ENCODE measurements at regions not wholly inside any gene's neighbourhood (a gene's known extent, or its start where the extent isn't known, plus 50 kb on each side); places are given as distances from the start of the nearest gene placed in this dataset.
"Not testable (repeated sequence)": the region's sequence is repeated elsewhere in the genome, so short reads cannot be mapped to it uniquely, and the experiment has no call there.

GRCh38 chr3:4065085-4065484 is 238.1 kb upstream of the SETMAR start:
- Histone ChIP-seq H3K36me3 (replicated peaks) (no peaks in the 10 kb centered on the region), H3K4me1 (no peaks in the 10 kb centered on the region), H3K9me3 (no peaks in the 10 kb centered on the region), H3K27me3 (ENCODE audit: low read depth) (no peaks in the 10 kb centered on the region), H3K4me3 (no peak overlapping the region)
- in situ Hi-C loops (cut with MboI; ENCODE audit: low sequenced_read_pairs): no loop called here
- no peak for DNase-seq (ENCODE audit: low spot score in 2 of 2)

GRCh38 chr3:4065554-4065953 is 237.6 kb upstream of the SETMAR start:
- no peak overlapping the region for H3K4me3 ChIP-seq

GRCh38 chr3:4067893-4068292 is 235.3 kb upstream of the SETMAR start:
- no peak for DNase-seq (ENCODE audit: low spot score in 2 of 2)
- Histone ChIP-seq H3K36me3 (replicated peaks) (no peaks in the 10 kb centered on the region), H3K9me3 (no peaks in the 10 kb centered on the region), H3K4me3 (no peak overlapping the region), H3K4me1 (no peaks in the 10 kb centered on the region), H3K27me3 (ENCODE audit: low read depth) (no peaks in the 10 kb centered on the region)
- in situ Hi-C loops (cut with MboI; ENCODE audit: low sequenced_read_pairs): no loop called here

More at GRCh38 chr3:4065554-4065953, 237.6 kb upstream of the SETMAR start:
- Histone ChIP-seq H3K36me3 (replicated peaks) (no peaks in the 10 kb centered on the region), H3K27me3 (ENCODE audit: low read depth) (no peaks in the 10 kb centered on the region), H3K9me3 (no peaks in the 10 kb centered on the region), H3K4me1 (no peaks in the 10 kb centered on the region)
- in situ Hi-C loops (cut with MboI; ENCODE audit: low sequenced_read_pairs): no loop called here
- DNase-seq (ENCODE audit: low spot score in 2 of 2): no peak

DNA sequence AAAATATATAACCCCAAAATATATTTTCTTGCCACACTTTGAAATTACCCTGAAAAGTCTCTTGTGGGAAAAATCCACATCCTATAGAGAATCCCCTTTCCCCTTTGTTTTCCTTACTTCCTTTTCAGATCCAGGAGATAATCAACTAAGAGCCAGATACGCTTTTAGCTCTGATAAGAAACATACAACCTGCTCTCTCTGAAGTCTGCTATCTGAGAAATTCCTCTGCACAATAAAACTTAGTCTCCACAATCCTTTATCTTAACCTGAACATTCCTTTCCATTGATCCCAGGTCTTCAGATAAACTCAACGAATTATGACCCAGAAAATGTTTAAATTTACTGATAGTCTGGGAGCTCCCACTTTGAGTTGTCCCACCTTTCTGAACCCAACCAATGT is 233.4 kb upstream of the SETMAR start:
- H3K36me3 ChIP-seq (replicated peaks): no peaks in the 10 kb centered on the region
- no peak overlapping the region for H3K4me3 ChIP-seq
- H3K4me1 ChIP-seq: no peaks in the 10 kb centered on the region
- H3K9me3 ChIP-seq: no peaks in the 10 kb centered on the region
- in situ Hi-C loops (cut with MboI; ENCODE audit: low sequenced_read_pairs): no loop called here
- H3K27me3 ChIP-seq (ENCODE audit: low read depth): no peaks in the 10 kb centered on the region
- DNase-seq (ENCODE audit: low spot score in 2 of 2): no peak

DNA sequence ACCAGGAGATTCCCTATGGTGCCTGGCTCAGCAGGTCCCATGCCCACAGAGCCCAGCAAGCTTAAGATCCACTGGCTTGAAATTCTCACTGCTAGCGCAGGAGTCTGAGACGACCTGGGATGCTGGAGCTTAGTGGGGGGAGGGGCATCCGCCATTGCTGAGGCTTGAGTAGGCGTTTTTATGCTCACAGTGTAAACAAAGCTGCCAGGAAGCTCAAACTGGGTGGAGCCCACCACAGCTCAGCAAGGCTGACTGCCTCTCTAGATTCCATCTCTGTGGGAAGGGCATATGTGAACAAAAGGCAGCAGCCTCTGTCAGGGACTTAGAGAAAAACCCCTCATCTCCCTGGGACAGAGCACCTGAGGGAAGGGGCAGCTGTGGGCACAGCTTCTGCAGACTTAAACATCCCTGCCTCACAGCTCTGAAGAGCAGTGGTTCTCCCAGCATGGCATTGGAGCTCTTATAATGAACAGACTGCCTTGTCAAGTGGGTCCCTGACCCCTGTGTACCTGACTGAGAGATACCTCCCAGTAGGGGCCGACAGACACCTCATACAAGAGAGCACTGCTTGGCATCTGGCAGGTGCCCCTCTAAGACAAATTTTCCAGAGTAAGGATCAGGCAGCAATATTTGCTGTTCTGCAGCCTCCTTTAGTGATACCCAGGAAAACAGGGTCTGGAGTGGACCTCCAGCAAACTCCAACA is 231.5 kb upstream of the SETMAR start:
- peak in 1 of 2 experiments; percentile 8 for DNase-seq (ENCODE audit: low spot score in 2 of 2)
- Histone ChIP-seq H3K4me1 (no peaks in the 10 kb centered on the region), H3K9me3 (no peaks in the 10 kb centered on the region), H3K27me3 (ENCODE audit: low read depth) (no peaks in the 10 kb centered on the region), H3K36me3 (replicated peaks) (no peaks in the 10 kb centered on the region), H3K4me3 (no peak overlapping the region)
- in situ Hi-C loops (cut with MboI; ENCODE audit: low sequenced_read_pairs): no loop called here

DNA sequence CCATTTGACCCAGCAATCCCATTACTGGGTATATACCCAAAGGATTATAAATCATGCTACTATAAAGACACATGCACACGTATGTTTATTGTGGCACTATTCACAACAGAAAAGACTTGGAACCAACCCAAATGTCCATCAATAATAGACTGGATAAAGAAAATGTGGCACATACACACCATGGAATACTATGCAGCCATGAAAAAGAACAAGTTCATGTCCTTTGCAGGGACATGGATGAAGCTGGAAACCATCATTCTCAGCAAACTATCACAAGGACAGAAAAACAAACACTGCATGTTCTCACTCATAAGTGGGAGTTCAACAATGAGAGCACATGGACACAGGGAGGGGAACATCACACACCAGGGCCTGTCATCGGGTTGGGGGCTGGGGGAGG is 225.9 kb upstream of the SETMAR start:
- H3K27me3 ChIP-seq (ENCODE audit: low read depth); H3K4me3 ChIP-seq; H3K36me3 ChIP-seq (replicated peaks); in situ Hi-C loops (cut with MboI; ENCODE audit: low sequenced_read_pairs); DNase-seq (ENCODE audit: low spot score in 2 of 2); H3K4me1 ChIP-seq; H3K9me3 ChIP-seq: not testable (repeated sequence)

DNA sequence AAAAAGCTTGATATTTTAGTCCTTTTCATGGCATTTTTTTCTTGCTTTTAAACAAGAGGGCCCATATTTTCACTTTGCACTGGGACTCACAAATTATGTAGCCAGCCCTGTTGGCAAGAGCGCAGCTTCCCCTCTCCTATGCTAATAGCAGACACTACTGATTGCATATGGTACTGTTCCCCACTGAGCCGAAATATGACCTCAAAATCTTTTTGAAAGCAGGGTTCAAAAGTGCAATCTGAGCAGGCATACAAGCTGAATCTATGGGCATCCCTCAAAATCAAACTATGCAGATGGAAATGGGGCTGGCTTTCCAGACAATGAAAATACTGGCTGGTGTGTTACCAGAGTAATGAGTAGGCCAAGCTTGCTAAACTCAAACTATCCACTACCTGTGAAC is 225.2 kb upstream of the SETMAR start:
- no peak overlapping the region for H3K4me3 ChIP-seq
- in situ Hi-C loops (cut with MboI; ENCODE audit: low sequenced_read_pairs): no loop called here
- H3K9me3 ChIP-seq: no peaks in the 10 kb centered on the region
- H3K36me3 ChIP-seq (replicated peaks): no peaks in the 10 kb centered on the region
- H3K27me3 ChIP-seq (ENCODE audit: low read depth): no peaks in the 10 kb centered on the region
- no peaks in the 10 kb centered on the region for H3K4me1 ChIP-seq
- no peak for DNase-seq (ENCODE audit: low spot score in 2 of 2)

DNA sequence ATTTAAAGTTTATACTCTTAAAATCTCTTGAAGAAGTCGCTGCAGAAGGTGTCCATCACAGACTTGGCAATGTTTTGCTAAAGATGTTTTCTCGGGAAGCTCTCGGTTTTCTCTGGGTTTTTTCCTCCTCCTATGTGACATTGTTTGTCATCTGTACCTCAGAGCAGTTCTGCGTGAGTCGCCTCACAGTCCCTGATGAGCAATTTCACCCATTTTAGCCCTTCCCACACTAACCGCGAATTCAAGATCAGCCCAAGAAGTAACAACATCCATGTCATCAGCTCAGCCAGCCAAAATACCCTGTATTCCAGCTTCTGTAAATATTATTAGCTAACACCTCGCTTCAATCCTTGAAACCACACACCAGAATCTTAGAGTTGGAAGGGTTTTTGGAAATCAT is 224.3 kb upstream of the SETMAR start:
- Histone ChIP-seq H3K27me3 (ENCODE audit: low read depth) (no peaks in the 10 kb centered on the region), H3K4me3 (no peak overlapping the region), H3K4me1 (no peaks in the 10 kb centered on the region), H3K9me3 (no peaks in the 10 kb centered on the region), H3K36me3 (replicated peaks) (no peaks in the 10 kb centered on the region)
- DNase-seq (ENCODE audit: low spot score in 2 of 2): no peak
- in situ Hi-C loops (cut with MboI; ENCODE audit: low sequenced_read_pairs): no loop called here

GRCh38 chr3:4079339-4080195 is 223.6 kb upstream of the SETMAR start:
- no peaks in the 10 kb centered on the region for H3K4me1 ChIP-seq
- DNase-seq (ENCODE audit: low spot score in 2 of 2): no peak
- no peaks in the 10 kb centered on the region for H3K36me3 ChIP-seq (replicated peaks)
- in situ Hi-C loops (cut with MboI; ENCODE audit: low sequenced_read_pairs): no loop called here
- H3K9me3 ChIP-seq: no peaks in the 10 kb centered on the region
- no peak overlapping the region for H3K4me3 ChIP-seq
- H3K27me3 ChIP-seq (ENCODE audit: low read depth): no peaks in the 10 kb centered on the region

GRCh38 chr3:4083225-4084015 is 219.7 kb upstream of the SETMAR start:
- DNase-seq (ENCODE audit: low spot score in 2 of 2): no peak
- Histone ChIP-seq H3K36me3 (replicated peaks) (no peaks in the 10 kb centered on the region), H3K4me3 (no peak overlapping the region), H3K4me1 (no peaks in the 10 kb centered on the region), H3K9me3 (no peaks in the 10 kb centered on the region), H3K27me3 (ENCODE audit: low read depth) (no peaks in the 10 kb centered on the region)
- in situ Hi-C loops (cut with MboI; ENCODE audit: low sequenced_read_pairs): no loop called here

- no peak overlapping the region for H3K4me3 ChIP-seq
- DNase-seq (ENCODE audit: low spot score in 2 of 2): no peak
- H3K27me3 ChIP-seq (ENCODE audit: low read depth): no peaks in the 10 kb centered on the region
- H3K4me1 ChIP-seq: no peaks in the 10 kb centered on the region
- no peaks in the 10 kb centered on the region for H3K36me3 ChIP-seq (replicated peaks)
- in situ Hi-C loops (cut with MboI; ENCODE audit: low sequenced_read_pairs): no loop called here
- H3K9me3 ChIP-seq: no peaks in the 10 kb centered on the region
These were observed 218.9 kb upstream of the SETMAR start for GRCh38 chr3:4084271-4084670.

DNA sequence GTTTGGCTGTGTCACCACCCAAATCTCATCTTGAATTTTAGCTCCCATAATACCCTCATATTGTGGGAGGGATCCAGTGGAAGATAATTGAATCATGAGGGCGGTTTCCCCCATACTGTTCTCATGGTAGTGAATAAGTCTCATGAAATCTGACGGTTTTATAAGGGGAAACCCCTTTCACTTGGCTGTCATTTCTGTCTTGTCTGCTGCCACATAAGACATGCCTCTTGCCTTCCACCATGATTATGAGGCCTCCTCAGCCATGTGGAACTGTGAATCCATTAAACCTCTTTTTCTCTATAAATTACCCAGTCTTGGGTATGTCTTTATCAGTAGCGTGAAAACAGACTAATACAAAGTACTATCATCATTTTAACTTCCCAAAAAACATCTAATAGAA is 216.5 kb upstream of the SETMAR start:
- H3K4me3 ChIP-seq; H3K27me3 ChIP-seq (ENCODE audit: low read depth); H3K4me1 ChIP-seq; DNase-seq (ENCODE audit: low spot score in 2 of 2); H3K36me3 ChIP-seq (replicated peaks); H3K9me3 ChIP-seq; in situ Hi-C loops (cut with MboI; ENCODE audit: low sequenced_read_pairs): not testable (repeated sequence)

GRCh38 chr3:4091786-4092185 is 211.4 kb upstream of the SETMAR start:
- Histone ChIP-seq H3K36me3 (replicated peaks) (no peaks in the 10 kb centered on the region), H3K9me3 (no peaks in the 10 kb centered on the region), H3K4me3 (no peak overlapping the region), H3K27me3 (ENCODE audit: low read depth) (no peaks in the 10 kb centered on the region), H3K4me1 (no peaks in the 10 kb centered on the region)
- no peak for DNase-seq (ENCODE audit: low spot score in 2 of 2)
- in situ Hi-C loops (cut with MboI; ENCODE audit: low sequenced_read_pairs): no loop called here

DNA sequence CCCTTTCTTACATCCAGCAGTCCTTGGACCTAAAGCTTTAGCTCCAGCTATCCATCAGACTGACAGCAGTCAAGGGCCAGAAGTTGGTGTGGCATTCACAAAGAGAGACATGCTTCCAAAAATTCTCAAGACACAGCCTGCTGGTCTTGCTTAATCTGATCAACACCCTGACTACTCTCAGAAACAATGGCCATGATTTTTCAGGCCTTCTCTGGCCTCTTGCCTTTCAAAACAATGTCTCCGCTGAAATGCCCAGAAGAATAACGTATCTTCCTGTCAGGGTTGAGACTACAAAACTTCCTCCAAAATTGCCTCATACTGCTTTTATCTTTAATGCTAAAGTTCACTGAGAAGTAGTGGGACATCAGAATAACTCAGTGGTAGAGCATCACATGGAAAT is 205.4 kb upstream of the SETMAR start:
- DNase-seq (ENCODE audit: low spot score in 2 of 2): no peak
- Histone ChIP-seq H3K27me3 (ENCODE audit: low read depth) (no peaks in the 10 kb centered on the region), H3K4me1 (no peaks in the 10 kb centered on the region), H3K4me3 (no peak overlapping the region), H3K9me3 (no peaks in the 10 kb centered on the region), H3K36me3 (replicated peaks) (no peaks in the 10 kb centered on the region)
- in situ Hi-C loops (cut with MboI; ENCODE audit: low sequenced_read_pairs): no loop called here

Data from HAP-1 (cell line).